ENCODE measurements at regions not wholly inside any gene's neighbourhood (a gene's known extent, or its start where the extent isn't known, plus 50 kb on each side); places are given as distances from the start of the nearest gene placed in this dataset.
A peak's percentile ranks its signal among the peaks of the same experiment; 100 is the strongest.

DNA sequence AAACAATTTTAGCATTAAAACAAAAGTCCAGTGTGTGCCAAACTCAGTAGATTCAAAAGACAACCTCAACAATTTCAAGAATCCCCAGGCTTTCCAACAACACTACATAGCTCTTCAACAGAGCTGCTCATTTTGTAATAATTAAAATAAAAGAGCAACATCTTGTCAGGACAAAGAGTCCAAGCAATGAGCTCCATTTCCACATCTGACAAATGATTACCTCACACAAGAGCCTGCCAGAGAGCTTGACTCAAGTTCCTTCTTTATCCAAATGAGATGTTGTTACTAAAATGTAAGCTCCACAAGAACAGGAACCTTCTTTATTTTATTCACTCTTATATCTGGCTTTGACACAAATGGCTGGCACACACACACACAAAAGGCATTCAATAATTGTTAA, 449.8 kb downstream of the HACE1 start:
- no peak for DNase-seq

DNA sequence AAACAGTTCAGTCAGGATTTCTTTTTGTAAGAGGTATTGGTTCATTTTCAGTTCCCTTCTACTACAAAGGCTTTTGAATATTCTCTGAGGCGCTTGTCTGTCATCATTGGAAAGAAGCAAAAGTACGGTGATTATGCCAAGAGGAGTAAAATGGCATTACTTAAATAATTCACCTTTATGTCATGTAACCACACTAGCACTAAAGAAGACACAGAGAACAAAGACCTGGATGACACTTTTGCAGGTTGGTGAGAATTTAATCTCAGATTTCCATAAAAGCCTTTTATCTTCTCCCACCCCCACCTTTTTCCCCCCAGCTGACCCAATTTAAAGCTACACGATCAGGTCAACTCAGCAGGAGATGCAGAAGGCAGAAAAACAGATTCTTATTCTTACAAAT, 451.8 kb downstream of the HACE1 start:
- no peak for DNase-seq

DNA sequence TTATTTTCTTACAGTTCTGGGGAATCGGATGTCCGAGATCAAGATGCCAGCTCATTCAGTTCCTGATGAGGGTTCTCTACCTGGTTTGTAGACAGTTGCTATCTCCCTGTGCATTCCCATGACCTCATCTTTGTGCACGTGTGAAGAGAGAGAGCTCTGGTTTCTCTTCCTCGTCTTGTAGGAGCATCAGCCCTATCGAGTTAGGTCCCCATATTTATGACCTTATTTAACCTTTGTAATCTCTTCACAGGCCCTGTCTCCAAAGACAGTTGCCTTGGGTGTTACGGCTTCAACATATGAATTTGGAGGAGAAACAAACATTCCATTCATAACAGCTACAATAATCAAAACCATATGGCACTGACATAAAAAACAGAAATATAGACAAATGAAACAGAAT, 455.3 kb downstream of the HACE1 start:
- no peak for DNase-seq

DNA sequence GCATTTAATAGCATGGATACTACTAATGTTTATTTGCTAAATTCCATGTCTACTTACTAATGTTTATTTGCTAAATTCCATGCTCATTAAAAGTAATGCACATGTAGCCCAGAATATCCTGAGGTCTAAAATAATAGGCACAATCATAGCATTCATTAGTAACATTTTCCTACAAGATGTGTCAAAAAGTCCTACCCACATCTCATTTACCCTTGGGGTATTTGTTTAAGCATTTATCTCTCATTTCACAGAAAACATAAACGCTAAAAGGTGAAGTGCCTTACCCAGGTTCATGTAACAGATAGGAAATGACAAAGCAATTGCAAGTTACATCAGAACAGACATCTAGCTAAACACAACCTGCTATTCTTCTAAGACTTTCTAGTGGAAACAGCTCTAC, 457.1 kb downstream of the HACE1 start:
- DNase-seq, result no peak

DNA sequence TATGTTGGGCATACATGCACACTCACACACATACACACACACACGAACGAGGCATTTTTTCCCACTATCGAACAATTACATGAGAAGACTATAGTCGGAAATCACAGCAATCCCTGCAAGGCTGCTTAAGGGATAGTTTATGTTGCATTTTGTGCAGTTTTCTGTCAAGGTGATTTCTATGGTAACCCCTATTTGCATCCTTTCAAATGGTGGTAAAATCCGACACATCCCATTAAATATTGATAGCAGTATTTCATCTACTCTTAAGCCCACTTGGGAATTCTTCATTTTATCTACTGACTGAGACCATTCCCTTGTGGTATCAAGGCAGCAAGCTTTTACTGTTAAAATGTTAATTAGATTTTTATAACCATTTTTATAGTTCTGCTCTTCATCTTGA, 457.8 kb downstream of the HACE1 start:
- no peak for DNase-seq

DNA sequence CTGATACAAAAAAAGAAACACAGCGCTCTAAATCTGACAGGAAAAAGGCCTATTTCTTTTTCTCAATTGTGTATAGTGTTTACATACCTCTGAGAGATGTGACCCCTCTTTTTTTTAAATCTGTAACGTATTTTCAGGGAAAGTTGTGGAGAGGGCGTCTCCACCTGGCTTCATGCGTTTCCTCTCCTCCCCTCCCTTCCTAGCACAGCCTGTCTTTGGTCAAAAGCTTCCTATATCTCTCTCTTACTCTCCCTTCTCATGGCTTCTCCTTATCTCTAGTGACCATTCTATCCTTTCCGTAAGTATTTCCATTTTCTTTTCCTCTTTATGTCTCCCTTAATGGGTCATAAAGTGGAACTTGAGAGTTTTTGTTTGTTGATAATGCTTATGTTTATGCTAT, 458.9 kb downstream of the HACE1 start:
- DNase-seq, result no peak

DNA sequence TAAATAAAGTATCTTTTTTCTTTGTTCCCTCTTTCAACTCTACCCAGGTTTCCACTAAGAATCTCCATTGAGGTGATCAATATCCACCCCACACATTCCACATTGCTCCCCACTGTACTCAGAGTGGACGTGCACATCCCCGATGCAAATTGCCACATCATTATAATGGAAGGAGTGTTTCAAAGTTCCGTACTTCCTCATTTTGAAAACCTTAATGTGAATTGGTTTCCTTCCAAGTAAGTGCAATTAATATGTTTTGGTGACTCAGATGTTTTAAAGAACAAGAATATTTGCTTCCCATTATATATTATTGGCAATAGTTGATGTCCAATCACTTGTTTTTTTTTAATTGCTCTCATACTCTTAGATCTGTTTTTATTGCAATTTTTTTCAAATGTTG, 463.6 kb downstream of the HACE1 start:
- no peak for DNase-seq

DNA sequence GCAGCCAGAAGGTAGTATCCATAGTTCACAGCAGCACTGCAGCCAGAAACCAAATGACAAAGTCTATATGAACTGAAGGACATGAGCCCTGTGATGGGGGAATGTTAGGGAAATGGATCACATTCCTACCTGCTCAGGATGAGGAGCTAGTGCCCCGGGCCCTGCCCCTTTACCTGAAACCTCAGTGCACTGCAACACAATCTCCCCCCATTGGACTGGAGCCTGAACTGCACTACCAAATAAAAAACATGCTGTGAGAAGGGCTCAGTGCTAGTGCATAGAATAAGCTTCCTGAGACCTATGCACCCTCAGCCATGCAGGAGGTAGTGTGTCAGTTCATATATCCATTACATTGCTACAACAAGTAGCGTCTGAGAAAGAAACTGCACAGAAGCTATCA, 477.8 kb downstream of the HACE1 start:
- DNase-seq, result no peak

DNA sequence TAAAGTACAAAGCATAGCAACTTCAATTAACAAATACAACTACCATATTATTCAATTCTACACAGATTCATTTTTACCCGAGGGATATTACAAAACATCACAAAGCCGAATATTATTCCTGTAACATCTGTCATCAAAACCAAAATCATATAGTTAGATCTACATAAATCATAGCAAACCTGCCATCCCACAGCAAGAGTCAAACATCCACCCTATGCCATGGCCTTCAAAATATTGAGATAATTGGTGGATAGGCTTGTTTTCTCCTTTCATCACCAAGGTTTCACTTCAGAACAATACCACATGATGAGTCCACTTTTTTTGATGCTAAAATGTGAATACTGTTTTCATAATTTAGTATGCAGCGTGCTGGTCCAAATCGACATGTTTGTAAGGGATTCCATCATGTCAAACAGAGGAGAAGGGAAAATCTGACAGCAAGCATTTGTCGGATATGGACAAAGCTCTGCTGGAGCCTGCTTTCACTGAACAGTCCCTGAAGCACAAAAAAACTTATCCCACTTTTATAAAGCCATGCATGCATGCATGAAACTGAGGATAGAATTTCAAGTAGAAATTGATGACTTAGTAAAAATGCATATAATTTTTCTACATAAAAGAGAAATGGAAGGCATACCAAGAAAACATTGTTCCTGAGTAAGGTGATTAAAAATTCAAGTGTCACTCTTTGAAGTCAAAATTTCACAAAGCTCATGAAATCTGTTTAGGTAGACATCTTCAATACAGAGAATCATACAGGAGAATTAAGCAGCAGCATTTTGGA, 494.1 kb downstream of the HACE1 start:
- DNase-seq, result no peak

DNA sequence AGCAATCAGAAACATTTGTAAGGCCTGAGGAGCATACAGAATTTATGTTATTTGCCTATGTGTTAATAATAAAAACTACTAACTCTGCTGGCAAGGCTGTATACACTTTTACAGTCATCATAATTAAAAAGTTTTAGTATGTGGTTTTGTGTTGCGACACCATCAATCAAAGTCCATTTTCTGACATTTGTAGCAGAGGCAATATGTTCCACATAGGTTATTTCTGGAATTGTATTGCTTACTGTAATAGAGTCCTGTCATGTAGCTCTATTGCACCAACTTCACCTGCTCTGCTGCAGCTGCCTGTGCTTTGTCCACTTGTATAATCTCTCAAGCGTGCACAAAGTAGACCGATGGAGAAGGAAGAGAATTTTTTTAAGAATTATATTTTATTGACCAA, 501.8 kb downstream of the HACE1 start:
- no peak for DNase-seq

DNA sequence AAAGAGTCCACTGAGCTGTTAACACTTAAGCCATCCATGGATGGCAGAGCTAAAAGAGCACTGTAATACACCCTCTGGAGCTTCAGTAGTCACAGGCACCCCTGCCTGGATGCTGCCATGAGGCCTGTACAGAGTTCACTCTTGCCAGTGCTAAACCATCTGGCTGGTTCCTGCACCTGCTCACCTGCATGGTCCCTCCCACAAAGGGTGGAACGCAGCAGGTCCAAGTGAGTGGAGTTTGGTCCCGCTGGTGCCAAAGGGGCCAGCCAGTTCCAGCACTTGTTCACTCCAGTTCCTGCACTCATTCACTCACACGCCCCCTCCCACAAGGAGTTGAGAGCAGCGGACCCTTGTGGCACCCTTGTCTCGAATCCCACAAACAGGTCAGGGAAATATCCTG, 503.5 kb downstream of the HACE1 start:
- no peak for DNase-seq

DNA sequence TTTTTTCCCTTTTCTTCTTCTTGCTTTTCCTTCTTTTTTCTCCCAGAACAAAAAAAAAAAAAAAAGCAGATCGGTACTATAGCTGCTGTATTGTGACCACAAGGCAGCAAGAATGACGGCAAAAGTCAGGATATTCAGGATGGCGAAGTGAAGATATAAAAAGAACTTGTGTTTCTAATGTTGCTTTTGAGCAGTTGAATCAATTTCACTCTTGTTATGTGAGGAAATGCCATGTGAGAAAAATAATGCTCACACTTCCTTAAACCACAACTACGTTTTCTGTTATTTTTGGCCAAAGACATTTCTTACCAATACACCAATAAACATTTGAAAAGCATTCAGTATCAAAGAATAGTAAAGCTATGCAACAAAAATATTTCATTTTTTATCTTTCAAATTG, 510.5 kb downstream of the HACE1 start:
- DNase-seq, result no peak

DNA sequence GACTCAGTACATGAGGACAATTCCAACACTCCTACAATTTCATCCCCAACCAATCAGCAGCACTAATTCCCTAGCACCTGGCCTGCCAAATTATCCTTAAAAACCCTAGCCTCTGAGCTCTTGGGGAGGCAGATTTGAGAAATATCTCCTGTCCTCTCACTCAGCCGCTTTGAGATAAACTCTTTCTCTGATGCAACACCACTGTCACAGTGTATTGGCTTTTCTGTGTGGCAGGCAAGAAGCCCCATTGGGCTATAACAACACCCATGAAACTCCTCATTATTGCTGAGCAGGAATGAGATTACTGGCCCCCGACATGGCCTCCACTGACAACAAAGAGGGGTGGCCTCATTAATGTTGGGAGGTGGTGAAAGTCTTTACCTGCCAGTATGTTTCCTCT, 515.5 kb downstream of the HACE1 start:
- no peak for DNase-seq

DNA sequence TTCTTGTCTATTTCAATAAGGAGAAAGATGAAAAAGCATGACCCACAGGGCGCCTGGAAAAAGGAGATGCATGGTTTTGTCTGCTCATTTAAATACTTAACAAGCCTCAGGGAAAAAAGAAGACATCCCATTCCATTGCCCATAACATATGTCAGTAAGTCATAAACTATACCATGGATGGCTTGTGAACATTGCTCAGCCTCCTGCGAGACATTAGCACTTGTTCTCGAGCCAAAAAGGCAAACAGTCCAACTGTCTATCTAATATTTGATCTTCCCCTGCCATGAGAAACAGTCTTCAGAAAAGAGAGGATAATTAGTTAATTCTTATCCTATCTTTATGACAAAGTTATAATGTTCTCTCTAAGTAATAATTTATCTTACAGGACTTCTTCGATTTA, 527.4 kb downstream of the HACE1 start:
- no peak for DNase-seq

DNA sequence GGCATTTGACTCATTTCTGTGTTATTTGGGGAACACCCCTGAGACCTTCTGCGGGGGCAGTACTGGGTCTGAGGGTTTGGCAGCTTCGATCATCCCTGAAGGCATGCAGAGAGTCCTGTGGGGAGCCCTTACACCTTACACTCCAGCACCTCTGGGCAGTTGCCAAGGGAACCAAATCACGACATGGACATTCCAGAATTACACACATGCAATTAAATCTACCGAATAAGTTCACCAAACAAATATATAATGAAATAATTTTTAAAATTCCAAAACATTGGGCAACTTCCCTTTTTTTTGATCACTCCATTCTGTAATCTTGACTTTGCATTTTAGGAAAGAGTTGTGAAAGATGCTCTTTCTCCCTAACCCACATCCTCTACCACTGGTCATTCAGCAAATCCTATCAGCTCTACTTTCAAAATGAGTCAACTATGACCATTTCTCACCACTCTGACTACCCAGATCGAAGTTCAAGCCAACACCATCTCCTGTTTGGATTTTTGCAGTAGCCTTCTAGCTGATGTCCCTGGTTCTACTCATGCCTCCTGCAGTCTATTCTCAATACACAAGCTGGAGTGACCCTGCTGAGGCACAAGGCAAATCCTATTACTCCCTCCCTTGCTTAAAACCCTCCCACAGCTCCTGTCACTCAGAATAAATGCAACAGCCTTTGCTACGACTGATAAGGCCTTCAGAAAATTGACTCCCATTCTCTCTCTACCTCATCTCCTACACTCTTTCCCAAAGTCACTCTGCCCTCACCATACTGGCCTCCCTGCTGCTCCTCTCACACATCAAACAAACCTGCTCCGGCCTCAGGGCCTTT, 533.3 kb downstream of the HACE1 start:
- DNase-seq, result peak; percentile 44

DNA sequence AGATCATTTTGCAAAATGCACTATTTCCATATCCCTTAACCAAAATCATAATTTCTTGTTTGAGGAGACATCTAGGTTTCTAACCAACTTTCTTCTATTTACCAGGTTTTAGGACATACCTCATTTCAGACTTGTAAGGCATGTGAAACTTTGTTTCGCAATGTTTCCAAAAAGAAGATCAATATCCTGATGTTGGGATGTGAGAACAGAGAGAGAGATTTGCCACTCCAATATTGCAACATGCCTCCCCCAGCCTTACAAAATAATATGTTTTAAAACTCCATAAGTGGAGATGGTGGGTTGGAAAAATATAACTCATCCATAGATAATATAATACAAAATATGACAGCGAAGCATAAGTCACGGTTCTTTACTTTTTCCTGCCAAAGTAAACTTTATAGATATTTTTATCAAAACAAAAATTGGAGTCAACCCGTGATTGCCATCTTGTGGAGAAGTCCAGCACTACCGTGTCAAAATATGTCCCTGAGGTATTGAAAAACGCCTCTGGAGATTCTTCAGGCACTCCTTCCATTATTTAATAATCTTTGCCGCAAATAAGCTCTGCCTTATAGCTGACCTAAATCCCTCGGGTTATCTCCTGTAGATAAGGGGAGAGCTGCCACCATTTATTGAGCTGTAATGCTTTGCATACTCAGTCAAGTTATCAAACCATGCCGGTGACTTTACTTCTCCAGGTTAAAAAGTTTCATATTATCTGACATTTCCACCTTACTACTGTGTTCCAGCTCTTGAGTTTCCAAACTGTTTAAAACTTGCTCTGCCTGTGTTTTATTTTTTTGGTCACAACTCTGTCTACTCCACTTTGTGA, 534.2 kb downstream of the HACE1 start:
- DNase-seq, result no peak

DNA sequence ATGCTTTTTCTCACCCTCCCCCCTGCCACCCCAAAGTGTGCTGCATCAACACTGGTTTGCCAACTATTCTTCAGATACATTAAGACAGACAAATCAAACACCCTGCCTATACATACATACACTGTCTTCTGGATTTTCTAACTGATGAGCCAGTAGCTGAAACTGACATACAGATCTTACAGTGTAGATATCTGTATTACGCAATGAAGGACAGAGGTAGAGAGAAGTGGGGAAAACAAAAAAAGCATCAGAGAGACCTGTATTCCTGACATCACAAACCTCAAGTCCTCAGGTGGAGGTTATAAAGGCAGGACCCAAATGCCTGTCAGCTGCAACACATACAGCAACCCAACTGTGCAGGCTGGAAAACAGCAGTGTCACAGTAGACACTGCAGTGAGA, 535.4 kb downstream of the HACE1 start:
- no peak for DNase-seq

DNA sequence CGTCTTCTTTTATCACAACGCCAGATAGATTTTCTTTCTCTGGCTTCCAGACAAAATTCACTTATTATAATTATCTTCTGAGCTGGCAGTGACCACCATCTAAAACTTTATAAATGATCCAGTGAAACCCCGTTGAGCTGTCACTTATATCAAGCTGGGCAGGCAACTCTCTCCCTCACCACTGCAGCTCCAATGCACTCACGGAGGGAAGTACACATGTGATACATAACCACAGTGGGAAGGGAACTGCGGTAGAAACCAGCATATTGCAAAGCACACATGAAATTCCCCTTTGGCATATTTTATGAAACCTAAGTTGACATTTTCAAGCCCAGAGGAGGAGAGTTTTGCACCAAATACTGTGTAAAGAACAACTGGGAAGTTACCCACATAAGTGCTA, 536.9 kb downstream of the HACE1 start:
- DNase-seq, result no peak

DNA sequence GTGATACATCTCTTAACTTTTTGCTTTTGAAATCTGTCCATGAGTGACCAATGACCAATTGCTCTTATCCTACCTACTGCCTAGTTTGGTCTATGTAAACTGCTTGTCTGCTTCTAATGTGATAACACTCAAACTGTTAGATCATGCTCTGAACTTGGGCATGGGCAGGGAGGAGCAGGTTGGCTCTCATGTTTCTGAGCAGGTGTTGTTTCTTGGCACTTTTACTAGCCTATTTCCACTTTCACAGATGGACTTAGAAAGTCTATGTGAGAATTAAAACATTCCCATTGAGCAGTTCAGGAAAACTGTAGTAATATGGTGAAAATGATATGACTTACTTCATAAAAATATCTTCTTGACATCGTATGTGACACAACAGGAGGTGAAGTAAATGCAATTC, 538.4 kb downstream of the HACE1 start:
- no peak for DNase-seq

DNA sequence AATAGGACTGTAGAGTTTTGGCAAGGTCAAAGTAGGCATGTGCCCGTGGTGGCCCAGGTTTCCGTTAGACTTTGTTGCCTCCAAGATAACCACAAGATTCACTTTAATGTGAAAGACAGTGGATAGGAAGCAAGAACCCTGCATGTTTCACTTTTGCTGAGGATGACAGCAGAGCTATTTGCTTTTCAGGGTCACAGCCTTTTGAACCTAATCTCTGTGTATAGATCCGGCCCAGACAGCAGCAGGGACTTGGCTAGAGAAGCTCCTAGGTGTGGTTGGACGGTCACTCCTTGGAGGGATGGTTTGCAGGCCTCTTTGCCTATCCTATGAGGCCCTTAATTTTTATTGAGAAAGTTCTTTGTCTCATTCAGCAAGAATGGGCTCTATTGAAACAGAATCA, 538.8 kb downstream of the HACE1 start:
- DNase-seq, result no peak

DNA sequence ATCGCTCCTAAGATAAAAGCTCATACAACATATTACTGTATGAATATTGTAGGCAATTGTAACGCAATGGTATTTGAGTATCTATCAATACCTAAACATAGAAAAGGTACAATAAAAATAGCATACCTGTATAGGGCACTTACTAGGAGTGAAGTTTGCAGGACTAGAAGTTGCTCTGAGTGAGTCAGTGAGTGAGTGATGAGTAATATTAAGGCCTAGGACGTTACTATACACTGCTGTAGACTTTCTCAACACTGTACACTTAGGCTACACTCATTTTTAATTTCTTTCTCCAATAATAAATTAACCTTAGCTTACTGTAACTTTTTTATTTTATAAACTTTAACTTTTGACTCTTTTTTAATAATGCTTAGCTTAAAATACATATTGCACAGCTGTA, 546.9 kb downstream of the HACE1 start:
- DNase-seq, result no peak

DNA sequence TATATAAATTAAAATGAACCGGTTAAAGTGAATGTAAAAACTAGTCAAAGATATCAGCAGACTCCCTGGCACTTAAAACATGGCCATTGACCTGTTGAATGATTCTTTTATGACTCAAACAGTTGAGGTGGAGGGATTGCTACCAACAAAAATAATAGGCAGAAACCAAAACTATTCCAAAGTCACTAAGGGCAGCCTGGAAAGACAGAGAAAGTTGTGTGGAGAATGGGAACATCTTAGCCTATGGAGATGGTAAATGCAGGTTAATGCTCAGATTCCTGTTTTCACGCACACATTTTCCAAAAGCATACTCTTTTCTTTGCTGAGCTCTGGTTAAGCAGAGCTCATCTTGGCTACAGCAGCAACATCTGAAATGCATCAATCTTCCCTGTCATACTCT, 553.5 kb downstream of the HACE1 start:
- DNase-seq, result no peak

DNA sequence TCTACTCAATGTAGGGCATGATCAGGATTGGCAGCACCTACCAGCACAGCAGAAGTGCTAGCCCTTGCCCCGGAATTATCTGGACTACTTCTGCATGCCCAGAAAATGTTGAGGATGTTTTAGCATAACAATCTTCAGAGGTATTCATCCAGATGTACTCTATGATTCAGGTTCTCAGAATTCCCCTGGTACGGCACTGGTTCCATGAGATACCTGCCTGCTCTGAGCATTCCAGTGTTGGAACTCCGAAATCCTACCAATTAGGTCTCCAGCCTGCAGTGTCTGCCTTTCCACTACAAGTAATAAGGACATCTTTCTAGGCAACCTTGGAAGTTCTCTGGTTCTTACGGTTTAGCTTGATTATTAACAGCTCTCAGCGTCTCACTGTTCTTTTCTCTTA, 554.5 kb downstream of the HACE1 start:
- DNase-seq, result no peak

DNA sequence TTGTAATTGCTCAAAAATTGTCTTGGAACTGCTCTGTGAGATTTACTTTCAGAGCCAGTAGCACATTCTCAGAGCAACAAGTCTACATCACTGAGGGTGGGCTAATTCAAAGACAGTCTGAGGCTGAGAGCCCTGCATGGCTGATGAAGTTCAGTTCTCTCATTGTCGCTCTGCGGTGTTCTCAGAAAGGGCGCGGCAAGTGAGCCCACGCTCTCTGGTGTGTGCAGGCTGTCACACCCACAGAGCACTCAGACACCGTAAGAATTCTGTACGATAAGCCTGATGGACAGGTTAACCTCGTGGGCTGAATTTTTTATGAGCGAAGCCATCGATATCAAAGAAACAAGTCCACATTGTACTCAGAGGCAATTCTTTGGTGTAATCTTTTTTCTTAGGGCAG, 557.8 kb downstream of the HACE1 start:
- DNase-seq, result no peak

All from SIG-M5 (cell line).